ENCODE measurements at regions not wholly inside any gene's neighbourhood (a gene's known extent, or its start where the extent isn't known, plus 50 kb on each side); places are given as distances from the start of the nearest gene placed in this dataset.
A peak's percentile ranks its signal among the peaks of the same experiment; 100 is the strongest.

- FAIRE-seq, result no peak
- no peak for TF ChIP-seq POLR2A (IDR thresholded peaks at IDR 0.05; ENCODE audit: low read depth, low read length)
- no peak for DNase-seq (ENCODE audit: insufficient read length, low spot score)
Observed at GRCh38 chr5:58204966-58205365, 254.9 kb downstream of the PLK2 start.

GRCh38 chr5:58202941-58203444, 256.9 kb downstream of the PLK2 start:
- no peak for TF ChIP-seq POLR2A (IDR thresholded peaks at IDR 0.05; ENCODE audit: low read depth, low read length)

GRCh38 chr5:58201922-58202648, 257.8 kb downstream of the PLK2 start:
- peak; percentile 93 for FAIRE-seq
- DNase-seq (ENCODE audit: insufficient read length, low spot score), result no peak
- no peak for TF ChIP-seq POLR2A (IDR thresholded peaks at IDR 0.05; ENCODE audit: low read depth, low read length)

More at GRCh38 chr5:58202941-58203444, 256.9 kb downstream of the PLK2 start:
- FAIRE-seq (no peak), DNase-seq (ENCODE audit: insufficient read length, low spot score) (no peak)

- FAIRE-seq (no peak), DNase-seq (ENCODE audit: insufficient read length, low spot score) (no peak)
- TF ChIP-seq POLR2A (IDR thresholded peaks at IDR 0.05; ENCODE audit: low read depth, low read length), result no peak
Observed at GRCh38 chr5:58200451-58200850, 259.4 kb downstream of the PLK2 start.

- no peak for FAIRE-seq
- TF ChIP-seq POLR2A (IDR thresholded peaks at IDR 0.05; ENCODE audit: low read depth, low read length), result no peak
- DNase-seq (ENCODE audit: insufficient read length, low spot score), result no peak
Observed at GRCh38 chr5:58199087-58199486, 260.8 kb downstream of the PLK2 start.

- FAIRE-seq (no peak), DNase-seq (ENCODE audit: insufficient read length, low spot score) (no peak)
- TF ChIP-seq POLR2A (IDR thresholded peaks at IDR 0.05; ENCODE audit: low read depth, low read length), result no peak
Observed at GRCh38 chr5:58198330-58198729, 261.6 kb downstream of the PLK2 start.

- no peak for FAIRE-seq
Observed at GRCh38 chr5:58197875-58198274, 262.0 kb downstream of the PLK2 start.

GRCh38 chr5:58191443-58191842, 268.4 kb downstream of the PLK2 start:
- TF ChIP-seq POLR2A (IDR thresholded peaks at IDR 0.05; ENCODE audit: low read depth, low read length), result no peak
- FAIRE-seq, result no peak
- DNase-seq (ENCODE audit: insufficient read length, low spot score), result no peak

More at GRCh38 chr5:58197875-58198274, 262.0 kb downstream of the PLK2 start:
- TF ChIP-seq POLR2A (IDR thresholded peaks at IDR 0.05; ENCODE audit: low read depth, low read length), result no peak
- no peak for DNase-seq (ENCODE audit: insufficient read length, low spot score)

GRCh38 chr5:58188262-58188651, 271.6 kb downstream of the PLK2 start:
- FAIRE-seq (peak; percentile 99), DNase-seq (ENCODE audit: insufficient read length, low spot score) (no peak)
- TF ChIP-seq POLR2A (IDR thresholded peaks at IDR 0.05; ENCODE audit: low read depth, low read length), result no peak

GRCh38 chr5:58187432-58188261, 272.2 kb downstream of the PLK2 start:
- TF ChIP-seq POLR2A (IDR thresholded peaks at IDR 0.05; ENCODE audit: low read depth, low read length), result no peak
- DNase-seq (ENCODE audit: insufficient read length, low spot score) (no peak), FAIRE-seq (no peak)

GRCh38 chr5:58185801-58186200, 274.1 kb downstream of the PLK2 start:
- TF ChIP-seq POLR2A (IDR thresholded peaks at IDR 0.05; ENCODE audit: low read depth, low read length), result no peak
- DNase-seq (ENCODE audit: insufficient read length, low spot score) (no peak), FAIRE-seq (peak; percentile 58)

GRCh38 chr5:58185397-58185796, 274.5 kb downstream of the PLK2 start:
- DNase-seq (ENCODE audit: insufficient read length, low spot score) (no peak), FAIRE-seq (peak; percentile 30)
- no peak for TF ChIP-seq POLR2A (IDR thresholded peaks at IDR 0.05; ENCODE audit: low read depth, low read length)

- DNase-seq (ENCODE audit: insufficient read length, low spot score) (no peak), FAIRE-seq (peak; percentile 81)
- TF ChIP-seq POLR2A (IDR thresholded peaks at IDR 0.05; ENCODE audit: low read depth, low read length), result no peak
Observed at GRCh38 chr5:58184910-58185309, 275.0 kb downstream of the PLK2 start.

GRCh38 chr5:58183786-58184085, 276.1 kb downstream of the PLK2 start:
- TF ChIP-seq POLR2A (IDR thresholded peaks at IDR 0.05; ENCODE audit: low read depth, low read length), result no peak
- no peak for FAIRE-seq
- no peak for DNase-seq (ENCODE audit: insufficient read length, low spot score)
